HL-60/S4 (cell line): ENCODE measurements at regions not wholly inside any gene's neighbourhood (a gene's known extent, or its start where the extent isn't known, plus 50 kb on each side); places are given as distances from the start of the nearest gene placed in this dataset.

Source experiments
- in situ Hi-C: fragments of 300-500 bp; cut with MboI; formaldehyde crosslinking; loops from 2 replicates; pipeline ENCODE4 v1.14.3; 2022; ENCODE audit warnings: low sequenced_read_pairs

GRCh38 chr2:150911766-150912280 lies 349.8 kb downstream of the RBM43 start:
- in situ Hi-C loops = no loop called here

- in situ Hi-C loops = no loop called here
Observed at GRCh38 chr2:150909613-150910012, 352.1 kb downstream of the RBM43 start.

DNA sequence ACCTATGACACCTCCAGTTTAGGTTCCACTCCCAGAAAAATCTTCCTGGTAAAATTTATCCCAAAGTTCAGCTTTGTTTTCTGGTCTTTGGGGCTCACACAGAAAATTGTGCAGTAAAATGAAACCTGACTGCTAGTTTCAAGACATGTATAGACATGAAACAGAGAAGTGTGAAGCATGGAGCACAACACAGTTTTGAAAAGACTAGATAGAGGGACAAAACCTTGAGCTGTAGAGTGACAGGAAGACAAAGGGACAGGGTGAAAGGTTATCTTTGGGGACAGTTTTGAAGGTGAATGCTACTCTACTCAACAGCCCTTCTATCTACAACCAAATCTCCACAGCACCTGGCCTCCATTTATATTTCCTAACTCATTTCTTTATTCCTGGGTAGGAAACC lies 352.6 kb downstream of the RBM43 start:
- in situ Hi-C loops = no loop called here

- in situ Hi-C loops = no loop called here
Observed at GRCh38 chr2:150907466-150907865, 354.2 kb downstream of the RBM43 start.

DNA sequence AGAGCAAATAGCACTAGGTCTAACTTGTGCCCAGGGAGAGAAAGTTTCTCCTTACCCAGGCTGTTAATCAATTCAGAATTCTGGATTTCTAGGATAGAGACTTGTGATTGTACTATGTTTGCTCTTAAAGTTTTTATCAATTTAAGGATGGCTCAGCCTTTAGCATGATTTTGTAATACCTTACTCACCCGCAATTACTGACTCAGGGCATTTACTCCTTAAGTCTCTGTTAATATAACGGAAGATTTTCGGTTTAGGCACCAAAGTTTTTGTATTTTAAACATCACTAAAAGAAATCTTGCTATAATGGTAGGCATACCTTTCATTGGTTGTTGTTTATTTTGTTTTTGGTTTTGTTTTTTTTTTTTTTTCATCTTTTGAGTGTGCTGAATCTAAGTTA lies 358.2 kb downstream of the RBM43 start:
- in situ Hi-C loops = no loop called here

DNA sequence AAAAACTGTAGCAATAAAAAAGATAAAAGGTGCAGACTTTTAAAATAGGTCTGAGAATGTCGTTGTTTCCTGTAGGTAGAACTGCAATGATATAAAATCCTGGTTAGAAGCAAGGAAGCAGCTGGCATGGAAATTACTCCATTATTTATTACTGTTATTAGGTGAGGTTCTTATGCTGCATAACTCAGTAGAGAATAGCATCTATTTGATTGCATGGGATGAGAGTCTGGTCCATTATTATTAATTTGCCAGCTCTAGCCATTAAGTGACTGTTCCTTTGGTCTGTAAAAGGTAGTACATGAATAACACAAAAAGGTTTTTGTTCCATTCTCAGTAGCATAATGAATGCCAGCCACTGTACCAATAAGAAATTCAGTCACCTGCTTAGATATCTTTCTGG lies 358.6 kb downstream of the RBM43 start:
- in situ Hi-C loops = no loop called here

GRCh38 chr2:150900913-150901312 lies 360.8 kb downstream of the RBM43 start:
- in situ Hi-C loops = no loop called here

DNA sequence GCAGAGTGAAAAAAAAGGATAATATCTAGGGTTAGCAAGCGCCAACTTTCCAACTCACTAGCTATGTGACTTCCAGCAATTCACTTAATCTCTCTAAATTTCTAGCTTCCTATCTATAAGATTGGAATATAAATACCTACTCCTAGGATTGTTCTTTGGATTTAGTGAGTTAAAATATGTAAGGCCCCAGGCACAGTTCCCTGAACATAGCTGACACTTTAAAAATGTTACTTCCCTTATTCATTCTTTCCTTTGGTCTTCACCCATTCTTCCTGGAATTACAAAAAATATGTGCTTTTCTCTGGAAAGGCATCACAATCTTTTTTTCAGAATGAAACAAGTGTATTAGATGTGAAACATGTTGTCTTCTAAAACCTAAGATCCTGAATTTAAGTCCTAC lies 365.7 kb downstream of the RBM43 start:
- in situ Hi-C loops = no loop called here

GRCh38 chr2:150889141-150889540 lies 372.5 kb downstream of the RBM43 start:
- in situ Hi-C loops = no loop called here

DNA sequence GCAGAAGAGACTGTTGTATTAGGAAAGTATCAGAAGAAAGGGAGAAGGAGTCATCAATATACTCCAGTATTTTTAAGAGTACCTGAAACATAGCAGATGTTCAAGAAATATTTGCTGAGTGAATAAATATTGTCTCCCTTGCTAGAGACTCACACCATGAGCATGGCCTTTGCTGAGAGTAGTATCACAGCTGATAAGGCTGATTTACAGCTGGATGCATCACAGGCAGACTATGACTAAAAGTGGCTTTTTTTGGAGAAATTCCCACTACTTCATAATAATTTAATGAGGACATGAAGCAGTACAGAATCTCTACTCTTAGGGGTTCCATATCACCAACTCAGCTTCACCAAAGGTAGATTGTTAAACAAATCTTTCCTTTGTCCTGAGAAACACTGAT lies 373.3 kb downstream of the RBM43 start:
- in situ Hi-C loops = no loop called here

DNA sequence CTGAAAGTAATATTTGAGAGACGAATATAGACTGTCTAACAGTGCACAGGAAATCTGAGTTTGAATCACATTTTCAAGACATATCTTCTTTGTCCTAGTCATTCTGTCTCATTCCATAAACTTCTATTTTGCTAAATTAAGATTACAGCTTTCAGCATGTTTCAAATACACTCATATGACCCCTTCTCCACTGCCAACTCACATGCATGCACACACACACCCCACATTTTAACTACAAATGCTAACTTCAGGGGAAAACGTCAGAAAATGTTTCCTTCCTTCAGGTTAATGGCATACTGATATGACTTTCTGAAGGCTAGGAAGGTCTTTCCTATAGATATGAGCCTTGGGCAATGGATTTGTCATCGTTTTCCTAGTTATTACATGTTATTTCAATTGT lies 373.7 kb downstream of the RBM43 start:
- in situ Hi-C loops = no loop called here

- in situ Hi-C loops = no loop called here
Observed at GRCh38 chr2:150885774-150886386, 375.8 kb downstream of the RBM43 start.

DNA sequence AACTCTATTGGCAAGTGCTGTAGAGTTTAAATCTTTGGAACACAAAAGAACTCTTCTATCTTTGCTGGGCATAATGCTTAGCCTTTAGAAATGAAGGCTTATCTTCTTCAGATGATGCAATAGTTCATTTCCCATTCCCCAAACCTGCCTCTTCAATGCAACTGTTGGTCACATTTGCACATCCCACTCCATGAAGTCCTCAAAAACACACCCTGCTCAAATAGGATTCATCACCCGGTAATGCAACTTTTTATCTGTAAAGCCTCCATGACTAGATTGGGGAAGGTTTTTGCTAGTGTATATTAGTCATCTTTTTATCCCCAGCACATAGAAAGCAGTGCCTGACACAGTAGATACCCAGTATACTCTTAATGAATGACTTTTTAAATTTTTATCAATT lies 376.4 kb downstream of the RBM43 start:
- in situ Hi-C loops = no loop called here

DNA sequence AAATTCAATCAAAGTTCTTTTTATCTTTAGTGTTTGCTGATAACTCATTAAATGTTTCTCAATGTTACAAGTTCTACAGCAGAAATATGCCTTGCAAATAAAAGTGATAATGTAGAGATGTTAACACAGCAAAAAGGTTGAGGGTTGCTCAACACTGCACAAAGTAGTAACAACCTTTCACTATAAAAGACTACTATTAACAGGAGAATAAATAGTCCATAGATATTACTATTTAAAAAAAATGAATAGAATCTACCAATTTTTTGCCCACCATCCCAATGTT lies 378.1 kb downstream of the RBM43 start:
- in situ Hi-C loops = no loop called here

GRCh38 chr2:150882751-150883612 lies 378.7 kb downstream of the RBM43 start:
- in situ Hi-C loops = no loop called here

DNA sequence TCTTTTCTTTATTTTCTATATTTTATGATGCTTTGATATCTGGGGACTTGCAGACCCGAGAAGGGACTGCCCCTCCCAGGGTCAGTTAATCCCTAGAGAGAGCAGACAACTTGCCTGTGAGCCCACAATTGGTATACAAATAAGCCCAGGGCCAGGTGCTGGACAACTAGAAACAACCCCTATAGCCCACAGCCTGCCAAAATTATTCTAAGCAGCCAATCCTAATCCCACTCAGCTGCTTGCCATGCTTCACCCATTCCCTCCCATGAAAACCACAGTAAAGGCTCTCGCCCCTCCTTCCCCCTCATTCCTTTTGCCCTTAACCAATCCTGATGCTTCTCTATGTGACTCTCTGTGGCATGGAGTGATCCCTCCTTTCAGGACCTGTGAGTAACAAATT lies 380.7 kb downstream of the RBM43 start:
- in situ Hi-C loops = no loop called here

GRCh38 chr2:150878356-150878755 lies 383.3 kb downstream of the RBM43 start:
- in situ Hi-C loops = no loop called here

- in situ Hi-C loops = no loop called here
Observed at GRCh38 chr2:150876251-150876950, 385.3 kb downstream of the RBM43 start.

DNA sequence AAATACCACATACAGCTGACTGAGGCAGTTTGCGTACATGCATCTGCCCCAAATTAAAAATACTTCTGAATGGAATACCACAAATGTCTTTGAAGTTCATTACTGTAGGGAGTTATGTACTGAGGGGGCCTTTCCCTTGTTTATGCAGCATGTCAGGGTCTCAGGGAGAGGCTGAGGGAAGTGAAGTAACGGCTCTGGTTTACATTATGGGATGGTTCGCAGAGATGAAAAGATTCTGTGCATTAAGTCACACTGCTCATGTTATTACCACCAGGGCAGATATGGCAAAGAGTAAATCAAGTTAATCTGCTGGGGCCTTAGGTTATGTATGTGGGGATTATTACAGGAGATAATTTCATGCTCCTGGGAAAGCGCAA lies 385.9 kb upstream of the RND3 start:
- in situ Hi-C loops = no loop called here

DNA sequence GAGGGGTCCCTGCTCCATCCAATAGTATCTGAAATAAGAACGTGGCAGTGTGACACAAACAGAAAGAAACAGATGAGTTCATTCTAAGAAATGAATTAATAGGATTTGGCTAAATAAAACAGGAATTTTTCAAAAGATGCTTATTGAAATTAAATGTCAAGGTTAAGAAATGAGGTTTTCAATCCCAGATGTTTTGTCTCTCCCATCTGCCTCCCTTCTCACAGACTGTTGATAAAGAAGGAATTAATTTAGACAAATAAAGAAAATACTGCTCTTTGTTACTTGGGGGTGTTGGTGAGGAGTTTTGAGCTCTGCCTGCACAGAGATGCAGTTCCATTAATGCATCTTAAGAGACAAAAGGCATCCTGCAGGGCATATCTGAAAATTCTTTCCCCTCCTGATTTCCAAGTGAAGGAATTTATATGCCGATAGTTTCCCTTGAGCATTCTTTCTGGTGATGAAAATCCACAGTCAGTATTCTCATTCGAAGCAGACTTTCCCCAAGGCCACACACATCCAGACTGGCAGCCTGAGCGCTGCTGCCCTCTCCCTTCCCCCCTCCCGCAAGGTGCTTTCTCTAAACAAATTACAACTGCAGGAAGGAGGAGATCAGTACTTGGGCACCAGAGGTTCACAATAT lies 385.4 kb upstream of the RND3 start:
- in situ Hi-C loops = no loop called here

- in situ Hi-C loops = no loop called here
Observed at GRCh38 chr2:150866431-150866830, 379.0 kb upstream of the RND3 start.

GRCh38 chr2:150863691-150864090 lies 376.2 kb upstream of the RND3 start:
- in situ Hi-C loops = no loop called here
